GM21529 (cell line): ENCODE measurements at regions not wholly inside any gene's neighbourhood (a gene's known extent, or its start where the extent isn't known, plus 50 kb on each side); places are given as distances from the start of the nearest gene placed in this dataset.

Source experiments
- ATAC-seq: cut with Tn5 transposase; IDR thresholded peaks from one replicate; pipeline ENCODE4 v1.9.1; 2021; ENCODE audit not compliant: unreplicated experiment

DNA sequence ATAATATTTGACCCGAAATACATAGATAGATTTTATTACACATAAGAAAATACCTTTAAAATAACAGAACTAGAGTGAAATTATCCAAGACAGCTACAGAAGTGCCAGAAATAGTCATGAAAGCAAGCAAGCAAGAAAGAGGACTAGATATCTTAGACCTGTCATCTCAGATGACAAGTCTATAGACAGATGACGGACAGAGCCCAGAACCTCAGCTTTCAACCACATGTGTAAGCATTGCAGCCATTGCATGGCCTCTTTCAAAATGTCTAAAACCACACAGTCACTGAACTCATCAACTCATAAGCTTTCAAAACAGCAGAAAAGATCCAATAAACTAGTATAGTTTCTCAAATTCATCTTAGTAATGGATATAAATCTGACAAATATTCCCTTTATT is 59.8 kb upstream of the FHIT start:
- ATAC-seq: no peak

DNA sequence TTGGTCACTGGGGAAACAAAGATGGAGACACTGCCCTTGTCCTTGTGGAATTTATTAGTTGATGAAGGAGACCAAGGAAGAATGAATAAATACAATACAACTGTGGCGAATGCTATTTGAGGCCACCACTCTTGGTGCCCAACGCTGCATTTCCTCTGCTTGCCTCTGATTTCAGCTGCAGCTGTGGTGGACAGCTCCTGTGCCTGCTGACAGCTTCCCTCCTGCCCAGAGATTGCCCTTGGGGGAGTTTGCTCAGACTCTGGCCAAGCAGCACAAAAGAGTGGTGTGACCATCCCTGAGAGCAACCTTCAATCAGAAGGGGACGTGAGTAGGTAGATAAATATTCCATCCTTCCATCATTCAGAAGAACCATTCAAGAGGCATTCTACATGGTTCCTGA is 64.6 kb upstream of the FHIT start:
- ATAC-seq: no peak

DNA sequence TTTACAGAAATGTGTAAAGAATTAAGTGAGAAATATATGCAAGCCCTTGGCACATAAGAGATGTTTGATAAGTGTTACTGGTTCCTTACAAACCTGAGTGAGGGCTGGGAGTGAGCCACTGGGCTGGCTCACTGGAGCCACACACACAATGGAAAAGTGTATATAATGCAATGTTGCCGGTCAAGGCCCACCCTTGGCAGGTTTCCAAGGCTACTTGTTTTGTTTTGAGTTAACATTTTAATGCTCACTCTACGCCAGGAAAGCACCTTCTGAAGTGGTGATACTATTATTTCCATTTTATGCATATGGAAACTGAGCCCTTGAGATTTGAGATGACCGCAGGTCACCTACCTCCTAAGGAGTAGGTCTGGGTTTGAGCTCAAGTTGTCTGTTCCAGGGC is 71.8 kb upstream of the FHIT start:
- ATAC-seq: no peak

DNA sequence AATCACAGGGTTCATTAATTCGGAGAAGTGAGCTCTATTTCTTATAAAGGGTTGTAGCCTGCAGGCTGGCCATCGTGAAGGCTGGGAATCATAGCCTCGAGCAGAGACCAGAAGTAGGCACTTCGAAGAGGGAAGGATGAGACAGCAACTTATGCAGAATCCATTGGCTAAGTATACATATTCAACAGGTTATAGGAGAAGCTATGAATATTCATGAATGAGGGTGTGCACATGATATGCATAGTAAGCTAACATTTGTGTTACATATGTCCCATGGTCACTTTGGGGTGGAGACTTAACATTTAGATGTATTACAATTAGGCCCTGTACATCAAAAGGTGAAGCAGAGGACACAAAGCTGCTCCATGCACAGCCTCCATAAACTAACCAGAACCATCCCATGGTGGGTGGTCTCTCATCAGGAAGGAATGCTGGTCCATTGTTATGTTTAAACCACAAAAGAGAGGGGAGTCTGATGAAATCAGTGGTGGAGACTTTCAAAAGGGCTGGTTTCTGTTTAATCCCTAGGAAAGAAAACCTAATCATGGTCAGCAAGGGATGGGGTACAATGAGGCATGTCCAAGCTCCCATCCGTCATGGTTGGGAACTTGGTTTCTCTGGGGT is 80.8 kb upstream of the FHIT start:
- no peak for ATAC-seq

DNA sequence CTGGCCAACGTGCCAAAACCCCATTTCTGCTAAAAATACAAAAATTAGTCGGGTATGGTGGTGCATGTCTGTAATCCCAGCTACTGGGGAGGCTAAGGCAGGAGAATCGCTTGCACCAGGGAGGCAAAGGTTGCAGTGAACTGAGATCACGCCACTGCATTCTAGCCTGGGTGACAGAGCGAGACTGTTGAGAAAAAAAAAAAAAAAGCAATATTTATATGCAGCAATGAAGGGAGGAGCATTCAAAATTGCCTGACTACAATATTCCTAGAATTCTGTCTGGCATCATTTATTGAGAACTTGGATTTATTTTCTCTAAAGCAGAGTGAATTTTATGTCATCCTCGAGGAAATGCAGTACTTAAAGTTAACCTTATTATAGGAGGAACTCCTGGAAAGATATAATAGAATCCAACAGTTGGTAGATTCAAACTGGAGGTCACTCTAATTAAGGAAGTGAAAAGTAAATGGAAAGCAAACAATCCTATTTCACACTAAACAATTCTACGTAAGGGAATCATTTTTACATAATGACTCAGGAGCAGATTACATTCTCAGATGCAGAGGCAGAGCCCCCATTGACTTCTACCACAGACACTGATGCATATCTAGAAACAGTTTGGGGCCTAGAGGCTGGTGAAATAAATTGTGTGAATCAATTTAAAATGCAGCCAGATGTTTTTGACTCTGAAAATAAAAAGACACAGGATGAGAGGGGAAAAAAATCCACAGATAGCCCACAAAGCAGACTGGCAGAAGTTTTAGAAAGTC is 82.1 kb upstream of the FHIT start:
- no peak for ATAC-seq

DNA sequence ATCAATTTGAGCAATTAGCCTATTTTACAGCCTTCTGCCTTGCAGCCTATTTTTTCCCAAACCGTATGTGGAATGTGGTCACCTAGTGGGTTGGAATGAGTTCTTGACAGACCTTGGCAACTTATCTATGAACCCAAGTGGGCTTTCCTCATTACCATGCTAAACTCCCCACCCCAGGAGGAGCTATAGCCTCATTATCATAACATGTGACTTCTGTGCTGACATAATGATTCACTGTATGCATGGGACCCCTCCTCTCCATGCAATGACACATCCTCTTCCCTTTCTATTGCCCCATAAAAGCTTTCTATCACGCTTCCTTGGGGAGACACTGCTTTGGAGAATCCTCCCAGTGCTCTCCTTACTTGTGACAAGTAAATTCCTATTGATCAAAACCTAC is 83.5 kb upstream of the FHIT start:
- no peak for ATAC-seq

DNA sequence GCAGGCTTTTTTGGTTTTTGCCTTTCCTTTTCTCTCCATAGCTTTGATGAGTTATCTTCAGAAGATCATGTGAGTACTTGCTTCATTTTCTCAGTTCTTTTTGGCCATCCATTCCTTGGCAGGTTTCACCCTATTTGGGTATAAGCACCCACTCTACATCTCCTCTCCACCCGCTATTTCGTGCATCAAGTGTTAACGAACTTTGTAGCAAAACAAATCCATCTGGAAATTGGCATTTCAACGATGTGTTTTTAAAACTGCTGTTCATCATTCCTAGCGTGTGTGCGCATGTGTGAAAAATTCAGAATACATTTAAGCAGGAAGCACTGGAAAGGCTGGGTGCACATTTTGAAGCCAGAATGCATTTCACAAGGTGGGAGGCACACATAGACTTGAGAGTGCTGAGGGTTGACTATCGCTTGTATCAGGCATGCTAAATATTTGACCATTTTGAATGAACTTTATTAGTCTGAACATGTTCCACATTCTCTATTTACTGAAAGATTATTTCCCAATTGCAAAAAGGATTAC is 89.7 kb upstream of the FHIT start:
- ATAC-seq: no peak

DNA sequence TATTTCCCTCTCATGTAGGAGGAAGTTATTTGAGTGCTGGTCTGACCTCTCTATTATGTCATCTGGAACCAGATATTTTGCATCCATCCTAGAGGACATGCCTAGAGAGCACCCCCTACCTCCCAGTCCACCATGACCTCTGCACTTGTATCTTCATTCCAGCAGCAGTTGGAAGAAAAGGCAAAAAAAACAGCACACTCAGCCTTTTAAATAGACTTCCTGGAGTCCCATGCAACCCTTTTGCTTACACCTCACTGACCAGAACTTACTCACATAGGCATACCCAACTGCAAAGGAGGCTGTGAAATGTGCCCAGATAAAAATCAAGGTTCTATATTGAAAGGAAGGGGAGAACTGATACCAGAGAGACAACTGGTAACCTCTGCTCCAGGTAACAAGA is 92.3 kb upstream of the FHIT start:
- no peak for ATAC-seq

DNA sequence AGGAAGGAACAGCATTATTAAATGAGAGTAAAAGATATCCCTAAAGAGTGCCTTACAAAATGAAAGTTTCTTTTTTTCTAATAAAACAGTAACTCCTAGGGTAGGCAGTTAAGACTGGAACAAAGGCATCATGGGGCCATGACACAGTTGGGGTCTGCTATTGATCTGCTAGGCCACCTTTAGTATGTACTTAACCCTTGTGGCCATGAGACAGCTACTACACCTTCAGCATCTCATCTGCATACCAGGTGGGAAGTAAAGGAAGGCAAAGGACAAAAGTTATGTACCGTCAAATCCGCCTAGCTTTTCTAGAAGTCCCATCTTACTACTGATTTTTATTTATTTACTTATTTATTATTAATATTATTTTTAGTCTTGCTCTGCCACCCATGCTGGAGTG is 93.8 kb upstream of the FHIT start:
- no peak for ATAC-seq

DNA sequence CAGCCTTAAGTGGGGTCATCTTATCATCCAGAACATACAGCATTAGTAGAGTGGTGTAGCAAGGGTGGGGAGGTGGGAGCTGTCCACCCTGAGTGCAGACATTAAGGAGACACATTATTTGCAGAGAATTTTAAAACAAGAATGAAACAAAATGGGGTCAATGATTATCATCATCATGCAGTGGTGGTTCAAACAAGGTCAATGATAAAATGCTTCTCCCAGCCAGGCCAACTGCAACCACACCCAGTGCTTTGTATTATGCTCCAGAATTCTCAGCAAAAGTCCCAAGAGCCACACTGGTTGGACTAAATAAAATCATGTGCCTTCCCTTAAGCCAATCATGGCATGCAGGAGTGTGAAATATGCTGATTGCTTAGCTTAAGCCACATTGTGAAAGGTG is 96.7 kb upstream of the FHIT start:
- ATAC-seq: no peak

DNA sequence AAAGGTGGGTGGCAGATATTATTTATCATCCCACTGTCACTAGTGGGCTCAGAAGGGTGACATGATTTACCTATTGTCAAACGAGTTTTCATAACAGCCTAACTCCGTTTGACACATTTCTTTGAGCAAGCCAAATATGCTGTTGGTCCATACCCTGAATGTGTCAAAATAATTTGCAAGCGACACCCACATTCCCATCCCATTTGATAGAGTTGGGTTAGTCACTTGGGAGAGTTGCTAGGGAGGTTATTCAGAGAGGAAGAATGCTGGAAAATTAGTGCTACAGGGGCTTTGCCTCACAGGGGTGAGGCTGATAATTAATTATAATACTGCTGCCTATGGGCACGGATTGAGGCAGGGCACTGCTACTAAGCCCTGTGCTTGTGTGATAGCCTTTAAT is 98.5 kb upstream of the FHIT start:
- ATAC-seq: no peak

DNA sequence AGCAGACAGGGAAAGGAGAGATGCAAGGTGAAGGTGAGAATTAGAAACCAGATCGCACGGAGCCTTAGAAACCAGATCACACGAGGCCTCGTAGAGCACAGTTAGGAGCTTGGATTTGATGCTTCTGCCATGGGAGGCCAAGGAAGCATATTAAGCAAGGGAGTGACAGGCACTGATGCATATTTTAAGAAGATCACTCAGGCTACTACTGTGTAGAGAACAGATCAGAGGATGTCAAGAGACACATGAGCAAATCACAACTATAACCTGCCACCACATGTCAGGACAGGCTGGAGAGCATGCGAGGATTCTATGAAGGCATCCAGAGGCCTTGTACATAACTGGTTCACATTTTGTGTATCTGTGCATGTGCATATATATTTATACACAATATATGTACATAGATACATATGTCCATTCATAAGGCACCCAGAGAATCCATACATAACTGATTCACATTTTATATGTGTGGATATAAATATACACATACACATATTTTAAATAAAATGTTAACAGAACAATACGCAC is 99.6 kb upstream of the FHIT start:
- ATAC-seq: no peak

DNA sequence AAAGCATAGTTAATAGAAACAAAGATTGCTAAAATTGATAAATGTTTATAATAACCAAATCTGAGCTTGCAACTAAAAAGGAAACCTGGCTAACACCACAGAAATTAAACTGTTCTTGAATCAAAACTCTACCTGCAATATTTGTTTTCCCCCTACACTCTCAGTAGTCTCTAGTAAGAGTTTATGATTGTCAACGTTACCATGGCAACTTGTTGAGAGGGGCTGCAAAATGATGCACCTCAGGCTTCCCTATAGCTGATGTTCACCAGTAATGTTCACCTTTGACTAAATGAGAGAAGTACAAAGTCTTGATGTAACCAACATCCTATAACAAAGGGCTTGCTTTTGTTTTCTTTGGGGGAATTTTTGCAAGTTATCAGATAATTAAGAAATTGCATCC is 101.1 kb upstream of the FHIT start:
- no peak for ATAC-seq

DNA sequence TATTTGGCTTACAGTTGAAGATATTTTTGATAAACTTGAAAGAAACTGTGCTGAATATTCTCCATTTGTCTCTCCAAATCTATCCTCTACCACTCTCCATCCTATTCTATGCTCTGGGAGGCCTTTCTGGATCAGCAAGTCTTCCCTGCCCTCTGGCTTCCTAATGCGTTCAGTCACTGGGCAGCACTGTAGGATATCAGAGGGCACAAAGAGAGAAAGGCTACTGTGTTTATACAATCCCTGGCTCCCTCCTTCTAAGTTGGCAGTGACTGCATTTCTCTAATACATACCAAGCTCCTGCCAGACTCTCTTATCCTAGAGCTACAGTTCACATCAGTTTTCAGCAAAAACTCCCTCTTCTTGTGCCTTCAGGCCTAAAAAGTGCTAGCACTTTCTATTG is 102.1 kb upstream of the FHIT start:
- ATAC-seq: no peak

DNA sequence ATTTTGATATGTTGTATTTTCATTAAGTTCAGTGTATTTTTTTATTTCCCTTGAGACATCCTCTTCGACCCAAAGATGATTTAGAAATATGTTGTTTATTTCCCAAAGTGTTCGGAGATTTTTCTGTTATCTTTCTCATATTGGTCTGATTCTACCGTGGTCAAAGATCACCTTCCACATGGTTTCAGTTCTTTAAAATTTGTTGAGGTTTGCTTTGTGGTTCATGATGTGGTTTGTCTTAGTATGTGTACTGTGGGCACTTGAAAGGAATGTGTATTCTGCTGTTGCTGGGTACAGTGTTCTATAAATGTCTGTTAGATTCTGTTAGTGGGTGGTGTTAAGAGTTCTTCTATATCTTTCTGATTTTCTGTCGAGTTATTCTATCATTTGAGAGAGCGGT is 103.4 kb upstream of the FHIT start:
- ATAC-seq: no peak

DNA sequence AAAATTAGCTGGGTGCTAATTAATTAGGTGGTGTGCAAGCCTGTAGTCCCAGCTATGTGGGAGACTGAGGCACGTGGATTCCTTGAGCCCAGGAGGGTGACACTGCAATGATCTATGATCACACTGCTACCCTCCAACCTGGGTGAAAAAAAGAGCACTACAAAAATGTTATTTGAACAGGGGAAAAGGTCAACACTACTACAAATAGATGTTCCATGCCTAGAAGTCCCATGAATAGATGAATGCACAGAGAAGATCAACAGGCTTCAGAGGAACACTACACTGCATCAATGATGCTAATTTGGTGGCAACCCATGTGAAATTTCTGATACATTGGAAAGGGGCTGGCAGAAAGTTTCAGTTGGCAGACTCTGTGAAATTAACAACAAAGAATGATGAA is 105.4 kb upstream of the FHIT start:
- no peak for ATAC-seq

DNA sequence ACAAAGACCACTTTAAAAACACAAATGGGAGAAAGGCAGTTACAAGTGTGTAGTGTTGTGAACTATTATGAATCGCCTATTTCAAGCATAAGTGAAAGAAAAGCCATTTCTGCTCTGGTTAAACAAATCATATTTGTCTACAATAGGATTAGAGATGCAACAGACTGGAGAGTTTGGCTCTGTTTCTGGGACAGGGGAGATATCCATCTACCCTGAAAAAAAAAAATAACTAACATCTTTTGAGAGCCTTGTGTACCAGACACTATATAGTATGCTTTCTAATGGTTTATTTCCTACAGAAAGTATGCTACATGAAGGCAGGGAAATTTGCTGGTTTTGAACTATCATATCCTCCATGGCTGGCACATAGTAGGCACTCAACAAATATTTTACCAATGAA is 106.7 kb upstream of the FHIT start:
- ATAC-seq: no peak

DNA sequence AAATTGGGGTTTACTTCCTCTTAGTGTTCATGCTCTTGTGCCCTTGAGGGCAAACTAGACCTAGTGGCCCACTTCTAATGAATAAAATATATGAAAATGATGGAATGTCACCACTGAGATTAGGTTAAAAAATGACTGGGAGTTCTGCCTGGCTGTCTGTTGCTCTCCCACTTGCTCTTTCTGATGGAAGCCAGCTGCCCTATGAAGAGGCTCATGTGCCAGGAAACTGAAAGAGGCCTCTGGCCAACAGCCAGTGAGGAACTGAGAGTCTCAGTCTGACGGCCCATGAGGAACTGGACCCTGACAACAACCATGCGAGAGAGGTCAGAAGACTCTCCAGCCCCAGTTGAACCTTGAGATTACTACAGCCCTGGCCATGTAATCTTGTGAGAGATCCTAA is 107.1 kb upstream of the FHIT start:
- ATAC-seq: peak; percentile 100

DNA sequence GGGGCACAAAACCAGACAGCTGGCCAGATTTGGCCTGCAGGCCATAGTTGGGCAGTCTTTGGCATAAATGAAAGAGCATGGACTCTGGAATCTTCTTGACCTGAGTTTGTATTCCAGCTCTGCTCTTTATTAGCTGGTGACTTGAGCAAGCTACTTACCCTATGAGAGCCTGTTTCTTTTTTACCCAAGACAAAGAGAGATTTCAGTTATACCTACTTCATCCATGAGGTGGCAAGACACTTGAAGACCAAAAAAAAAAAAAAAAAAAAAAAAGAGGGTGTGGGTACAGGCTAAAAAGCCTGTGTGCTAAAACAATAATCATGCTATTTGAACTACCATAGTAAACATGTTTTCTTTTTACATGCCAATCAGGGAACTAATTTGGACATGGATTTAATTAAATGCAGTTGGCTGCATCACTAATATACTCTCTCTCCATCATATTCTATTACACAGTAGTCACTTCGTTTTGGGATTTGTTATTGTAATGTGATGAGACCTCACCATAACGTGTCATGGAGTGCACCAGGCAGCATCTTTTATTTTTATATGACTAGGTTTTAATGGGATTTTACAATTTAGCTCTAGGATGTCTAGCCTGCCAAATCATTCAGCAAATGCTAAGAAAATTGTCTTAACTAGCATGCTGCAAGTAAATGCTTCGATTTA is 109.2 kb upstream of the FHIT start:
- ATAC-seq: no peak

DNA sequence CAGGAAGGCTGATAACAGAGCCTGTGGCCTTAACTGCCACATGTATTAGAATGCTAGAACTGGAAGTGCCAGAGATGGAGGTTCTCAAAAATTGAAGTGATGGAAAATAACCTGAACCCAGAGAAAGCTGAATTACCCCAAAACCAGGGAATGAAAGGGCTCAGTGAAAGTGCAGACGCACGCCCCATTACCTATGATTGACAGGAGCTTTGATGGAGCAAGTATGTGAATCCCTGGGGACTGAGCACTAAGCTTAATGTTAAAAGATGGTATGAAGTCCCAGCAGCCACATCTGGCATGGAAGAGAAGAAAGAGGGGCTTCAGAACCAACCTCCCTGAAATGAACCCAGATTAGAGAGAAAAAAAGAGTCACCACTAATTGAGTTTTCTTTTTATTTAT is 118.4 kb upstream of the FHIT start:
- no peak for ATAC-seq

DNA sequence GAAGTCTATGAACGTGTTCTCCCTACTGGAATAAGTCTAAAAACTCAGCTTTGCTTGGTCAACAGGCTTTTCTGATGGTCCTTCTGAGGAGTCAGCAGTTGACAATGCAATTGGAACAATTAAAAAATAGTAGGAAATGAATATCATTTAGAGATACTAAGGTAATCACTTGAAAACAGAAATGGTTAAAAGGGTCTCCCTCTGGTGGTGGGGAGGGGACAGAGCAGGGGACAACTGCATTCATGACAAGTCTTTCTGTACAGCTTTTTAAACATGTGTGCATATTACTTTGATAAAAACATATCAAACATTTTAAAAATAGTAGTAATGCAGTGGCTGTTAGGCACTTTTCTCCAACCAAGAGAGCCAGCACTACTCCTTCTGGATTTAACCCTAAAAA is 119.9 kb upstream of the FHIT start:
- peak; percentile 52 for ATAC-seq

DNA sequence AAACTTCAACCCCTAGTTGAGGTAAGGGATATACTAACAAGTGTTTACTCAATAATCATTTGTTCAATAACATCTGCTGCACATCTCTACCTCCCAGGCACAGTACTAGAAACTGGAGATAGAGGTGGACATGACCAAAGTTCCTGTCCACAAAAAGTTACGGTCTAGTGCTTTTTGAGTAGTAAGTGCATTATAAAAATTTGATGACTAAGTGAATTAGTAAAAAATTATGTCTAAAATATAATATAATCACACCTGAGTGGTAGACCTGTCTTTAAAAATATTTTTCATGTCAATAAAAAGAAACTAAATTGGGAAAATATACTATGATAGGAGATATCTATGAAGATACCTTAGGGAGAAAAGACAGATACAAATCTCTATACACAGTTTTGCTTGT is 121.5 kb upstream of the FHIT start:
- ATAC-seq: no peak
